Esophagus squamous epithelium (tissue), 5 donors: ENCODE measurements at regions not wholly inside any gene's neighbourhood (a gene's known extent, or its start where the extent isn't known, plus 50 kb on each side); places are given as distances from the start of the nearest gene placed in this dataset.

Experiments
- DNase-seq: peaks from one replicate; lab custom pipeline; 2025; lab: John Stamatoyannopoulos, UW
- H3K27ac ChIP-seq, 4 donors: fragments of 200-600 bp; sonication (generic); one replicate each; pipeline ENCODE4 v1.5.1; 2016 to 2019; ENCODE audit warnings: mild to moderate bottlenecking in 1 of 4
- H3K27me3 ChIP-seq, 4 donors: fragments of 200-600 bp; sonication (generic); 1 replicate in 3 of 4; 2 replicates in 1 of 4; pipeline versions ENCODE4 v1.5.1 to v1.6.0; 2017 to 2021; ENCODE audit warnings: antibody characterized with exemption in 1 of 4
- H3K36me3 ChIP-seq, 3 donors: fragments of 200-600 bp; sonication (generic); one replicate each; pipeline ENCODE4 v1.5.1; 2016 to 2019
- H3K4me1 ChIP-seq, 3 donors: fragments of 200-600 bp; sonication (generic); one replicate each; pipeline ENCODE4 v1.5.1; 2017 to 2019
- H3K4me3 ChIP-seq, 4 donors: fragments of 200-600 bp; sonication (generic); 1 replicate in 3 of 4; 2 replicates in 1 of 4; pipeline ENCODE4 v1.5.1; 2016 to 2019; ENCODE audit warnings: mild to moderate bottlenecking in 2 of 4, moderate library complexity in 1 of 4
- H3K9me3 ChIP-seq, 3 donors: fragments of 200-600 bp; sonication (generic); one replicate each; pipeline ENCODE4 v1.5.1; 2016 to 2019
- POLR2A ChIP-seq, 4 donors: fragments of 450-650 bp; IDR thresholded peaks; one replicate each; pipeline ENCODE4 v1.6.1; 2017; ENCODE audit warnings: antibody characterized with exemption in 4 of 4, mild to moderate bottlenecking in 4 of 4, moderate library complexity in 3 of 4
- WGBS, 2 donors: methylation state at CpG; one replicate each; pipeline ENCODE4 v1.1.5; 2018; 5-methylcytosine and 5-hydroxymethylcytosine counted together
- intact Hi-C: fragments of 100-400 bp; cut with DNase I; formaldehyde crosslinking; loops from one replicate; pipeline ENCODE4 v1.15.0; 2022
- TF ChIP-seq, protein P1 (sequence below), 6 experiments: fragments of 450-650 bp in 4 of 6; fragments of 200-600 bp in 2 of 6; sonication (generic) in 2 of 6; IDR thresholded peaks; one replicate each; pipeline ENCODE4 v1.5.1; 2016 to 2019; ENCODE audit warnings: antibody characterized with exemption in 6 of 6, mild to moderate bottlenecking in 4 of 6, moderate library complexity in 4 of 6
- donor health status: DM: yes; HTN: yes; CAD: no.

DNA sequence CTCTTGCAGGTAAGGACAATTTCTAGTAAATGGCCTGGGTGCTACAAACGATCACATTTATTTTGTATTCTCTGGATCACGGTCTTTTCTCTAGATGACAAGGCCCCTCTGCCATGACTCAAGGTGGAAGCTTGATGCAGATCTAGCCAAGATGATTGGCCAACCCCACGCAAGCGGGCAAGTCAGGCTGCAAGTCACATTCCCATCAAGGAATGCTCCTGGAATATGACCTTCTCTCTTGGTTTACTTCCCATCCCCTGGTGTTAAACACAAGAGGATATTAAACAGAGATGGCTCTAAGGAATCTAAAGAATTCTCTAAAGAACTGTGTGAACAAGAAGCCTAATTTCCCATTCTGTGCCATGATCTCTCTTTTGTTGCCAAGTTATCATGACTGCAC, 97.3 kb upstream of the SERPINE2 start:
- no peaks in the 10 kb centered on the region for H3K36me3 ChIP-seq
- TF ChIP-seq, protein P1, sequence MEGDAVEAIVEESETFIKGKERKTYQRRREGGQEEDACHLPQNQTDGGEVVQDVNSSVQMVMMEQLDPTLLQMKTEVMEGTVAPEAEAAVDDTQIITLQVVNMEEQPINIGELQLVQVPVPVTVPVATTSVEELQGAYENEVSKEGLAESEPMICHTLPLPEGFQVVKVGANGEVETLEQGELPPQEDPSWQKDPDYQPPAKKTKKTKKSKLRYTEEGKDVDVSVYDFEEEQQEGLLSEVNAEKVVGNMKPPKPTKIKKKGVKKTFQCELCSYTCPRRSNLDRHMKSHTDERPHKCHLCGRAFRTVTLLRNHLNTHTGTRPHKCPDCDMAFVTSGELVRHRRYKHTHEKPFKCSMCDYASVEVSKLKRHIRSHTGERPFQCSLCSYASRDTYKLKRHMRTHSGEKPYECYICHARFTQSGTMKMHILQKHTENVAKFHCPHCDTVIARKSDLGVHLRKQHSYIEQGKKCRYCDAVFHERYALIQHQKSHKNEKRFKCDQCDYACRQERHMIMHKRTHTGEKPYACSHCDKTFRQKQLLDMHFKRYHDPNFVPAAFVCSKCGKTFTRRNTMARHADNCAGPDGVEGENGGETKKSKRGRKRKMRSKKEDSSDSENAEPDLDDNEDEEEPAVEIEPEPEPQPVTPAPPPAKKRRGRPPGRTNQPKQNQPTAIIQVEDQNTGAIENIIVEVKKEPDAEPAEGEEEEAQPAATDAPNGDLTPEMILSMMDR (IDR thresholded peaks at IDR 0.05) = no peak
- no peak for TF ChIP-seq POLR2A (IDR thresholded peaks at IDR 0.05)
- H3K27ac ChIP-seq = no peak overlapping the region
- H3K9me3 ChIP-seq = no peaks in the 10 kb centered on the region
- 72 to 91% methylated on average over 2 to 4 of the region's 4 CpGs for WGBS, 2 donors
- no peak overlapping the region for H3K4me3 ChIP-seq
- DNase-seq = no peak
- H3K4me1 ChIP-seq = peaks cover 0 to 6% (median 0%) of the 10 kb centered on the region in 3 donors
- H3K27me3 ChIP-seq = peaks cover 0 to 7% (median 0%) of the 10 kb centered on the region in 4 donors
- intact Hi-C loops = no loop called here

DNA sequence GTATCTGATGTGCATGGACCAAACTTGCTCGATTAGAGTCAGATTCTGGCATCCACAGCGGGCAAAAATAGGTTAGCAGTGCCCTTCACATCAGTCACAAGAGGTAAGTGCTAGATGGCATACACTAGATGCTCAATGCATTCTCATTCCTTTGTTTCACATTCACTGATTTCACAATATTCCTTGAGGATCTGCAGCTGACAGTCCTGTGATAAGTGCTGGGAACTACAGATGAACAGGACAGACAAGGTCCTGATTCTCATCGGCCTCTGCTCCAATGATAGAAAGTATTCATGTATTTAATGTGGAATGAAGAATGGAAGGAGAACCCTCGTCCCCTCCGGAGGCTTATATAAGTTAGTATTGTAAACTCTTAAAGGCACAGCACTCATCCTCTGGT, 96.8 kb upstream of the SERPINE2 start:
- Histone ChIP-seq H3K27ac (no peak overlapping the region), H3K27me3 (peaks cover 0 to 12% (median 0%) of the 10 kb centered on the region in 4 donors), H3K4me3 (no peak overlapping the region), H3K36me3 (no peaks in the 10 kb centered on the region), H3K9me3 (no peaks in the 10 kb centered on the region), H3K4me1 (peaks cover 0 to under 1% (median 0%) of the 10 kb centered on the region in 3 donors)
- no peak for TF ChIP-seq POLR2A (IDR thresholded peaks at IDR 0.05)
- TF ChIP-seq, protein P1 (IDR thresholded peaks at IDR 0.05) = no peak
- WGBS, 2 donors = 84 to 87% methylated on average over 5 of the region's 5 CpGs
- no peak for DNase-seq
- intact Hi-C loops = no loop called here

DNA sequence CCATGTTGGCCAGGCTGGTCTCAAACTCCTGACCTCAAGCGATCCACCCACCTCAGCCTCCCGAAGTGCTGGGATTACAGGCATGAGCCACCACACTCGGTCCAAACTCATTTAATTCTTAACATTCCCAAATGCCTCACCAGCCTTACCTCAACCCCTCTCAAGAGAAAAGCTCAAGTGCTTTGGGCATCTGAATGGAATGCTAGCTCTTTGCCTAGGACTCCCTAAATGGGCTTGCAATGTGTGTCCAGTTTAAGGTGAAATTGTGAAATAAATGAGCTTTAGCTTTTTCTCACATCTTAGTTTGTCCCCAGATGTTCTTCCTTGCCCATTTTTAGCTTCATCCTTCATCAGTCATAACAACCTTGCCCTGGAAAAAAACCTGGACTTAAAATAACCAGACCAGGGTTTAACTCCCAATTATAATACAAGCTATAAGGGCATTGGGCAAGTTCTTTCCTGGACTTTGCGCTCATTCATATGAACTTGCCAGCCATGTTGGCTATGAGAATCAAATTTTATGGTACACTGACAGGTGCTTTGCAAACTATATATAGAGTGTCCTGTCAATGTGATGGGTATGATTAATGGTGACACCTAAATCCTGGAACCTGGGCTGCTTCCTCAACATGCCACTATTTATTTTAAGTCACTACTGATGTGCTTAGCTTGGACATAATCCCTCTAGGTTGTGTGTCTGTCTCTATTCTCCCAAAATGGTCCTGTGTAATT, 95.1 kb upstream of the SERPINE2 start:
- WGBS, 2 donors = 94 to 95% methylated on average over 4 of the region's 4 CpGs
- no peaks in the 10 kb centered on the region for H3K9me3 ChIP-seq
- H3K27ac ChIP-seq = no peak overlapping the region
- intact Hi-C loops = no loop called here
- no peak for DNase-seq
- TF ChIP-seq, protein P1 (IDR thresholded peaks at IDR 0.05) = no peak
- no peak for TF ChIP-seq POLR2A (IDR thresholded peaks at IDR 0.05)
- H3K27me3 ChIP-seq = peaks cover 0 to 14% (median 0%) of the 10 kb centered on the region in 4 donors
- H3K36me3 ChIP-seq = no peaks in the 10 kb centered on the region
- H3K4me1 ChIP-seq = no peaks in the 10 kb centered on the region
- no peak overlapping the region for H3K4me3 ChIP-seq

DNA sequence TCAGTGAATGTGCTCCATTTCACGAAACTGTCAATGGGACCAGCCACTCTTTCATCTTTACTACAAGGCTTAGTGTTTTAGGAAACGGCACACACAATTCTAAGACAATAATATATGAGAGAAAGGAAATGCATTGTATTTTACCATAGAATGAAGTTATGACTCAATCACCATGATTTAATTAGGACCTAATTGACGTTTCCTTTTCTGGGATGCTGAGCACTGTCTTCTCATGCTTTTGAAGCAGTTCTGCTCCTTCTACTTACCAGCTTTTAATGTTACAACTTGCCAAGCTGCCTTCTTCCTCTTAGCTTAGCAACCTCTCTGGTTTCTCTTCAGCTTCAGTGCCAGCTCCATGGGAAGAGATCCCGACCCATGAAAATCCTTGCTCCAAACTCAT, 94.3 kb upstream of the SERPINE2 start:
- Histone ChIP-seq H3K4me3 (no peak overlapping the region), H3K9me3 (no peaks in the 10 kb centered on the region), H3K27ac (no peak overlapping the region), H3K4me1 (no peaks in the 10 kb centered on the region), H3K36me3 (no peaks in the 10 kb centered on the region), H3K27me3 (peaks cover 0 to 14% (median 0%) of the 10 kb centered on the region in 4 donors)
- WGBS, 2 donors = 55 to 59% methylated on average over 4 of the region's 4 CpGs
- intact Hi-C loops = no loop called here
- DNase-seq = no peak
- TF ChIP-seq, protein P1 (IDR thresholded peaks at IDR 0.05) = no peak
- no peak for TF ChIP-seq POLR2A (IDR thresholded peaks at IDR 0.05)

DNA sequence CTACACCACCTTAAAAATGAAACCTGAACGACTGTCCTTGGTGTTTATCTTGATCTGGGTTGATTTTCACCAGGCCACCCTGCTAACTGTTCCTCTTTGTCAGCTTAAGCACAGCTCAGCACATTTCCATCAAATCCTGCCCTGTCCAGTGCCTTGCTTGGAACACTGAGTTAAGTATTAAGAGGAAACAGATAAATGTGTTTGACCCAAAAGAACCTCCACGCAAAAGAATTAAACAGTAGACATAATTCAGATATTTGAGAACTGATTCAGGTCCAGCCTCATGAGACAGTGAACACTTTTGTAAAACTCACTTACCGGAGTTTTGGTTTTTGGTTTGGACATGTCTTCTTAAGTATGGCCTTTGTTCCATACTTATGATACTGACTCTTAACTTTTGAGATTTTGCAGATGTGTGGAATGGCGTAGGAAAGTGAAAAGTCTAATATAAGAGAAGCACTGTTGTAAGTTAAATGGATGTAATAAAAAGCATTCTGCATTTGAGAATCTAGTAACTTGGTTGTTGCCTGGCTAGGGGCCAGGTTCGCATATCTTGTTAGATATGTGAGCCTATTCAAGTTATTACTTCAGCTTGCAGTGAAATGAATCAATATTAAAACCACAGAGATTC, 88.9 kb upstream of the SERPINE2 start:
- H3K27ac ChIP-seq = no peak overlapping the region
- 51 to 60% methylated on average over 5 of the region's 5 CpGs for WGBS, 2 donors
- H3K9me3 ChIP-seq = no peaks in the 10 kb centered on the region
- no peaks in the 10 kb centered on the region for H3K4me1 ChIP-seq
- no peak for DNase-seq
- H3K27me3 ChIP-seq = peaks cover 0 to 14% (median 0%) of the 10 kb centered on the region in 4 donors
- intact Hi-C loops = no loop called here
- no peak overlapping the region for H3K4me3 ChIP-seq
- no peaks in the 10 kb centered on the region for H3K36me3 ChIP-seq
- TF ChIP-seq POLR2A (IDR thresholded peaks at IDR 0.05) = no peak
- TF ChIP-seq, protein P1 (IDR thresholded peaks at IDR 0.05) = no peak
